NT2/D1 (cell line): ENCODE measurements at regions not wholly inside any gene's neighbourhood (a gene's known extent, or its start where the extent isn't known, plus 50 kb on each side); places are given as distances from the start of the nearest gene placed in this dataset.

Experiments used
- SUZ12 ChIP-seq: IDR thresholded peaks from 2 replicates; pipeline ENCODE4 v1.6.1; 2011; ENCODE audit not compliant: insufficient read length, insufficient read depth; ENCODE audit errors: extremely low read depth
- YY1 ChIP-seq: IDR thresholded peaks from 2 replicates; pipeline ENCODE4 v1.6.1; 2011; ENCODE audit not compliant: insufficient read length, insufficient read depth
- ZNF274 ChIP-seq: IDR thresholded peaks from 2 replicates; pipeline ENCODE4 v1.6.1; 2011; ENCODE audit warnings: mild to moderate bottlenecking, low read depth, low read length

DNA sequence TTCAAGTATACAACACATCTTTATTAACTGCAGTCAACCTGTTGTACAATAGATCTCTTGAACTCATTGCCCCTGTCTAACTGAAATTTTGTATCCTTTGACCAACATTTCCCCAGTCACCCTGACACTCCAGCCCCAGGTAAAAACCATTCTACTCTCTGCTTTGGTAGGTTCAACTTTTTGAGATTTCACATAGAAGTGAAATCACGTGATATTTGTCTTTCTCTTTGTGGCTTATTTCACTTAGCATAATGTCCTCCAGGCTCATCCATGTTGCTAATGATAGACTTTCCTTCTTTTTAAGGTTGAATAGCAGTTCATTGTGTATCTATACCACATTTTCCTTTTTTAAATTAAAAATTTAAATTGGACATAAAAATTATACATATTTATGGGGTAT, 126.5 kb upstream of the MAN2A1 start:
- no peak for TF ChIP-seq YY1
- no peak for TF ChIP-seq SUZ12
- no peak for TF ChIP-seq ZNF274
